A549 (cell line): ENCODE measurements at regions not wholly inside any gene's neighbourhood (a gene's known extent, or its start where the extent isn't known, plus 50 kb on each side); places are given as distances from the start of the nearest gene placed in this dataset.

ENCODE experiments used
- JUN ChIP-seq, 2 experiments: fragments of >200 bp; sonication (Bioruptor Twin); formaldehyde crosslinking; IDR thresholded peaks; 2 replicates in 1 of 2; 3 replicates in 1 of 2; pipeline ENCODE4 v1.6.1; 2016 to 2017
- TP53 ChIP-seq: fragments of 250-450 bp; sonication (Bioruptor Pico); IDR thresholded peaks from 2 replicates; pipeline ENCODE4 v1.5.0; 2021; ENCODE audit warnings: mild to moderate bottlenecking, moderate library complexity

DNA sequence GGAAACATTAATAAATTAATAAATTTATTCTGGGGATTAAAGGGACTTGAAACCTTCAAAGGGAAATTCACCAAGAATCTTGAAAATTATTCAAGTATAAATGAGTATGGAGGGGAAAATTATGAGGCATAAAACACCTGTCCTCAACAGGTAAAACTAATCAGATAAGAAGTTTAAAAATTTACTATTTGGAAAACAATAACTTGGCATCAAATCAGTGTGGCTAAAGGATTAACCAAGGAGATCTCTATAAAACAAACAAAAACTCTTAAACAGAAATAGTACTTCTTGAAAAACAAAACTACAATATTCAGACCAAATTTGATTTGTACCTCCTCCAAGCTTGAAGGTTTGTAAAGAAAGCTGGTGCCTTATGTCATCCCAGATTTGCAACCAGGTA is 66.4 kb upstream of the ZNF804B start:
- TF ChIP-seq TP53 (CRISPR knock-in tag), result no peak
- no peak for TF ChIP-seq JUN (IDR thresholded peaks at IDR 0.05)
